ENCODE measurements at regions not wholly inside any gene's neighbourhood (a gene's known extent, or its start where the extent isn't known, plus 50 kb on each side); places are given as distances from the start of the nearest gene placed in this dataset.
"Not testable (repeated sequence)": the region's sequence is repeated elsewhere in the genome, so short reads cannot be mapped to it uniquely, and the experiment has no call there.

DNA sequence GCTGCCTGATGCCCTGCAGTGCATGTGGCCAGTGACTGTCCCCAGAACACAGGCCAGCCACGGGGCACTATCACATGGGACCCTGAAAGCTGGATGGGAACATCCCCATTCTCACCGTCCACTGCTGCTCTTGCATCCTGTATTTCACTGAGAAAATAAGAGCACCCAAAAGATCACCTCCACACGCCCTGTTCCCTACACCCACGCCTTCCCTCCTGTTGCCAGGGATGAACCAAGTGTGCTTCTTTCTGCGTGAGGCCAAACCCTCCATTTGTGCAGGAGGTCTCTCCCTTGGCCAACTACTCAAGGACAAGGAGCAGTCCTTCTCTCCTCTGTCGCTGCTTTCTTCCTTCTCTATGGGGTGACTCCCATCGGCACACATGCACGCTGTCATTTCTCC lies 118.3 kb downstream of the LRRC37A3 start:
- not testable (repeated sequence) for H3K9me2 ChIP-seq (replicated peaks; ENCODE audit: low read depth, low read length); H3K36me3 ChIP-seq (ENCODE audit: insufficient read depth, low read length); H3K9me3 ChIP-seq (ENCODE audit: insufficient read depth, low read depth, low read length); H3K9ac ChIP-seq (ENCODE audit: low read depth, low read length, poor library complexity, severe bottlenecking); H3F3A ChIP-seq (ENCODE audit: low read depth); H3K4me3 ChIP-seq (ENCODE audit: low read length, poor library complexity, severe bottlenecking); H3K79me2 ChIP-seq (ENCODE audit: insufficient read depth, low read length); H4K20me1 ChIP-seq (ENCODE audit: insufficient read depth, low read length, poor library complexity, severe bottlenecking); H3K4me2 ChIP-seq (ENCODE audit: low read depth, low read length, poor library complexity, severe bottlenecking); H3K27me3 ChIP-seq (ENCODE audit: insufficient read depth, low read length, poor library complexity, severe bottlenecking); H2AFZ ChIP-seq (ENCODE audit: low read length)
- H3K4me1 ChIP-seq (ENCODE audit: insufficient read depth, low read length, poor library complexity, severe bottlenecking), result peaks cover 13% of the 10 kb centered on the region

DNA sequence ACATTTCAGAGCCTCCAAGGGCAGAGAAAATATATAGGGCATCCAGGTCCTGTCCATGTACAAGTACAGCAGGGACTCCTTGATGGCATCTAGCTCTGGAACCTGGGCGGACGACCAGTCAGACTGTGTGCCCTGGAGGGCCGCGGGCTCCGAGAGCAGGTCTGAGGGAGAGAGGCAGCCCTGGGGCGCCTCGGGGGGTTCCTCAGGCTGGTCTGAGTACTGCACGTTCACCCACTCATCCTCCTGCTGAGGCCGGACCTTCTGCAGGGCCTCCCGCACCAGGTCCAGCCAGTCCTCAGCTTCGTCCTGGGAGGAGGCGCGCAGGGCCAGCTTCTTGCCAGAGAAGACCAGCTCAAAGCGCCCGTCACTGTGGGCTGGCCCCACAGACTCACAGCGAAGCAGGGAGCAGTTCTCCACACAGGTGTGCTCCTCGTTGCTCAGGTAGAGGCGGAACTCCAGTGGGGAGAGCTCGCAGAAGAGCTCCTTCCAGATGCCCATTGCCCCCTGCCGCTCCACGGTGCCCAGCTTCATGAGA lies 118.8 kb downstream of the LRRC37A3 start:
- H4K20me1 ChIP-seq (ENCODE audit: insufficient read depth, low read length, poor library complexity, severe bottlenecking); H3K27me3 ChIP-seq (ENCODE audit: insufficient read depth, low read length, poor library complexity, severe bottlenecking); H3K4me3 ChIP-seq (ENCODE audit: low read length, poor library complexity, severe bottlenecking); H3K4me2 ChIP-seq (ENCODE audit: low read depth, low read length, poor library complexity, severe bottlenecking); H3K36me3 ChIP-seq (ENCODE audit: insufficient read depth, low read length); H3K9ac ChIP-seq (ENCODE audit: low read depth, low read length, poor library complexity, severe bottlenecking); H3K79me2 ChIP-seq (ENCODE audit: insufficient read depth, low read length); H2AFZ ChIP-seq (ENCODE audit: low read length); H3K9me2 ChIP-seq (replicated peaks; ENCODE audit: low read depth, low read length); H3F3A ChIP-seq (ENCODE audit: low read depth); H3K9me3 ChIP-seq (ENCODE audit: insufficient read depth, low read depth, low read length): not testable (repeated sequence)
- peaks cover 13% of the 10 kb centered on the region for H3K4me1 ChIP-seq (ENCODE audit: insufficient read depth, low read length, poor library complexity, severe bottlenecking)

DNA sequence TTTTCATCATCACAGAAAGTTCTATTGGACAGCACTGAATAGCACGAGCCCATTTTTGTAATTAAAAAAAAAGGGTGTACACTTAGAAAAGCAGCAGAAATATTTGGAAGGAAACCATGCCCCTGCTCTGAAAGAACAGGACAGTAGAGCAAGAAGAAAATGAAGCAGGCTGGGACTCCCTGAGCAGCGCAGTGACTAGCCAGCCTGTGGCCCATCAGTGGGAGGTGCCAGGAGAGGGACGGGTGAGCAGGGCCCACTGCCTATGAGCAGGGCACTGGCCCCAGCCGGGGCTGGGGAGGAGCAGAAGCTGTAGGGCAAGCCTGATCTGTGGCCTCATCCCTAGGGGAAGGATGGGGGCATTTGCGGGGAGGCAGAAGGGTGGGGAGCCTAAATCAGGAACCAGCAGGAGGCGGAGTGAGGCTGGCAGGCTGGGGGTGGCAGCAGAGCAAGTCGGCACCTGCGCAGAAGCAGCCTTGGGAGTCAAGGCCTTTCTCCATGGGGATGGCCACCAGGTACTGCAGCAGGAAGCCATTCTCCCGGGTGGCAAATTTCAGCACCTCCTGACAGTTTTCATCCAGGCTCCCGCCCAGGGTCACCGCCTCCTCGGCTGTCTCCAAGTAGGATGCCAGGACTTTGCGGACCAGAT lies 119.6 kb downstream of the LRRC37A3 start:
- not testable (repeated sequence) for H3K36me3 ChIP-seq (ENCODE audit: insufficient read depth, low read length); H3F3A ChIP-seq (ENCODE audit: low read depth); H3K79me2 ChIP-seq (ENCODE audit: insufficient read depth, low read length); H4K20me1 ChIP-seq (ENCODE audit: insufficient read depth, low read length, poor library complexity, severe bottlenecking); H3K9me3 ChIP-seq (ENCODE audit: insufficient read depth, low read depth, low read length); H3K27me3 ChIP-seq (ENCODE audit: insufficient read depth, low read length, poor library complexity, severe bottlenecking); H3K9me2 ChIP-seq (replicated peaks; ENCODE audit: low read depth, low read length); H3K4me3 ChIP-seq (ENCODE audit: low read length, poor library complexity, severe bottlenecking); H2AFZ ChIP-seq (ENCODE audit: low read length)
- peak overlapping the region; percentile 8 for H3K4me2 ChIP-seq (ENCODE audit: low read depth, low read length, poor library complexity, severe bottlenecking)
- H3K4me1 ChIP-seq (ENCODE audit: insufficient read depth, low read length, poor library complexity, severe bottlenecking), result peaks cover 13% of the 10 kb centered on the region
- H3K9ac ChIP-seq (ENCODE audit: low read depth, low read length, poor library complexity, severe bottlenecking), result peak overlapping the region; percentile 43

DNA sequence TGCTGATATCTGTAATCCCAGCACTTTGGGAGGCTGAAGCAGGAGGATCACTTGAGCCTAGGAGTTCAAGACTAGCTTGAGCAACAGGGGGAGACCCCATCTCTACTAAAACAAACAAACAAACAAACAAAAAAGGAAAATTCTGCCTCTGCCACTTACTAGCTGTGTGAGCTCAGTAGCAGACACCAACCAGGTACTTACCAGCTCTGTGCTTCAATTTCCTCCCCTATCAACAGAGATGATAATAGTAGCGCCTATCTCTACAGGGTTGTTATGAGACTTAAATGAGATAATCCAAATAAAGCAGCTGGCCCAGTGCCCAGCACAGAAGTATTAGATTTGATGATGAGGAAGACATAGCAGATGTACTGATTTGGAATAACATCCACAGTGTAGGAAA lies 120.3 kb downstream of the LRRC37A3 start:
- not testable (repeated sequence) for H4K20me1 ChIP-seq (ENCODE audit: insufficient read depth, low read length, poor library complexity, severe bottlenecking); H3K27me3 ChIP-seq (ENCODE audit: insufficient read depth, low read length, poor library complexity, severe bottlenecking); H3K36me3 ChIP-seq (ENCODE audit: insufficient read depth, low read length); H2AFZ ChIP-seq (ENCODE audit: low read length); H3K4me3 ChIP-seq (ENCODE audit: low read length, poor library complexity, severe bottlenecking); H3K9me2 ChIP-seq (replicated peaks; ENCODE audit: low read depth, low read length); H3K9me3 ChIP-seq (ENCODE audit: insufficient read depth, low read depth, low read length); H3K79me2 ChIP-seq (ENCODE audit: insufficient read depth, low read length); H3F3A ChIP-seq (ENCODE audit: low read depth)
- peak overlapping the region; percentile 55 for H3K4me2 ChIP-seq (ENCODE audit: low read depth, low read length, poor library complexity, severe bottlenecking)
- peak overlapping the region; percentile 43 for H3K9ac ChIP-seq (ENCODE audit: low read depth, low read length, poor library complexity, severe bottlenecking)
- H3K4me1 ChIP-seq (ENCODE audit: insufficient read depth, low read length, poor library complexity, severe bottlenecking), result peaks cover 18% of the 10 kb centered on the region

DNA sequence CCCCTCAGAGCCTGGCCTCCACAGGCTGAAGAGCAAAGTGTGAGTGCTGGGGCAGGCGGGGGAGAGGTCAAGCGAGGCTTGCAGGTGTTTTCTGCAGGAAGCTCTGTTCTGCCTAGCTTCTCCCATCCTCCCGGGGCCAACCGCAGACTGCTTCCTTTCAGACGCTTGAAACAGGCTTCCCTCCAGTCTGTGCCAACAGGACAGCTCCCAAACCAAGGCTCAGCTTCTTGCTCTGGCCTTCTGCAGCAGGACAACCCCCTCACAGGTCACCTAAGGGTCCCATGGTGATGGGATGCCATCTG lies 120.8 kb downstream of the LRRC37A3 start:
- not testable (repeated sequence) for H3K27me3 ChIP-seq (ENCODE audit: insufficient read depth, low read length, poor library complexity, severe bottlenecking); H3K9me2 ChIP-seq (replicated peaks; ENCODE audit: low read depth, low read length); H3F3A ChIP-seq (ENCODE audit: low read depth); H3K9me3 ChIP-seq (ENCODE audit: insufficient read depth, low read depth, low read length); H3K36me3 ChIP-seq (ENCODE audit: insufficient read depth, low read length); H3K9ac ChIP-seq (ENCODE audit: low read depth, low read length, poor library complexity, severe bottlenecking); H4K20me1 ChIP-seq (ENCODE audit: insufficient read depth, low read length, poor library complexity, severe bottlenecking); H3K79me2 ChIP-seq (ENCODE audit: insufficient read depth, low read length); H2AFZ ChIP-seq (ENCODE audit: low read length)
- peaks cover 18% of the 10 kb centered on the region for H3K4me1 ChIP-seq (ENCODE audit: insufficient read depth, low read length, poor library complexity, severe bottlenecking)
- H3K4me3 ChIP-seq (ENCODE audit: low read length, poor library complexity, severe bottlenecking), result peak overlapping the region; percentile 43
- peak overlapping the region; percentile 55 for H3K4me2 ChIP-seq (ENCODE audit: low read depth, low read length, poor library complexity, severe bottlenecking)

All from Loucy (cell line).